Body of pancreas (tissue), 4 donors: ENCODE measurements at regions not wholly inside any gene's neighbourhood (a gene's known extent, or its start where the extent isn't known, plus 50 kb on each side); places are given as distances from the start of the nearest gene placed in this dataset.
"Not testable (repeated sequence)": the region's sequence is repeated elsewhere in the genome, so short reads cannot be mapped to it uniquely, and the experiment has no call there.

Experiments
- ATAC-seq: fragments of 150-250 bp; one replicate; pipeline ENCODE4 v1.9.1; 2016
- DNase-seq, 4 donors: peaks; one replicate each; pipeline ENCODE4 v3.0.0-alpha.2; 2019
- H3K27ac ChIP-seq, 4 donors: fragments of 200-600 bp; sonication (generic); 1 replicate in 3 of 4; 2 replicates in 1 of 4; pipeline versions ENCODE4 v1.5.1 to v1.6.1; 2016 to 2019; ENCODE audit warnings: mild to moderate bottlenecking in 1 of 4, mixed read lengths in 1 of 4, moderate library complexity in 1 of 4
- H3K27me3 ChIP-seq, 2 donors: fragments of 200-600 bp; sonication (generic); one replicate each; pipeline ENCODE4 v1.6.0; 2016; ENCODE audit warnings: mild to moderate bottlenecking in 1 of 2
- H3K36me3 ChIP-seq, 2 donors: fragments of 200-600 bp; sonication (generic); replicated peaks in 1 of 2; 2 replicates each; pipeline ENCODE4 v1.5.1; 2016; ENCODE audit warnings: low read depth in 2 of 2; ENCODE audit not compliant: insufficient read depth in 1 of 2
- H3K4me1 ChIP-seq: fragments of 200-600 bp; sonication (generic); one replicate; pipeline ENCODE4 v1.6.0; 2016
- H3K4me3 ChIP-seq, 2 donors: fragments of 200-600 bp; sonication (generic); 1 replicate in 1 of 2; 2 replicates in 1 of 2; pipeline ENCODE4 v1.5.1; 2016 to 2019
- H3K9me3 ChIP-seq, 3 donors: fragments of 200-600 bp; sonication (generic); 1 replicate in 2 of 3; 2 replicates in 1 of 3; pipeline ENCODE4 v1.5.1; 2016
- POLR2A ChIP-seq, 3 donors: fragments of 450-650 bp; IDR thresholded peaks; one replicate each; pipeline ENCODE4 v1.6.1; 2016; ENCODE audit warnings: antibody characterized with exemption in 3 of 3, mild to moderate bottlenecking in 2 of 3
- WGBS, 2 donors: methylation state at CpG; one replicate each; pipeline ENCODE4 v1.1.5; 2017; 5-methylcytosine and 5-hydroxymethylcytosine counted together
- intact Hi-C: fragments of 100-400 bp; cut with DNase I; formaldehyde crosslinking; loops from one replicate; pipeline ENCODE4 v1.15.1; 2023
- TF ChIP-seq, protein P1 (sequence below), 7 experiments: fragments of 450-650 bp in 4 of 7; fragments of 200-600 bp in 3 of 7; sonication (generic) in 3 of 7; IDR thresholded peaks; one replicate each; pipeline ENCODE4 v1.5.1; 2016 to 2019; ENCODE audit warnings: antibody characterized with exemption in 7 of 7

GRCh38 chr13:89204435-89204834, 1533.3 kb downstream of the SLITRK5 start:
- no peak for ATAC-seq
- H3K4me1 ChIP-seq: no peaks in the 10 kb centered on the region
- intact Hi-C loops: no loop called here
- TF ChIP-seq, protein P1, sequence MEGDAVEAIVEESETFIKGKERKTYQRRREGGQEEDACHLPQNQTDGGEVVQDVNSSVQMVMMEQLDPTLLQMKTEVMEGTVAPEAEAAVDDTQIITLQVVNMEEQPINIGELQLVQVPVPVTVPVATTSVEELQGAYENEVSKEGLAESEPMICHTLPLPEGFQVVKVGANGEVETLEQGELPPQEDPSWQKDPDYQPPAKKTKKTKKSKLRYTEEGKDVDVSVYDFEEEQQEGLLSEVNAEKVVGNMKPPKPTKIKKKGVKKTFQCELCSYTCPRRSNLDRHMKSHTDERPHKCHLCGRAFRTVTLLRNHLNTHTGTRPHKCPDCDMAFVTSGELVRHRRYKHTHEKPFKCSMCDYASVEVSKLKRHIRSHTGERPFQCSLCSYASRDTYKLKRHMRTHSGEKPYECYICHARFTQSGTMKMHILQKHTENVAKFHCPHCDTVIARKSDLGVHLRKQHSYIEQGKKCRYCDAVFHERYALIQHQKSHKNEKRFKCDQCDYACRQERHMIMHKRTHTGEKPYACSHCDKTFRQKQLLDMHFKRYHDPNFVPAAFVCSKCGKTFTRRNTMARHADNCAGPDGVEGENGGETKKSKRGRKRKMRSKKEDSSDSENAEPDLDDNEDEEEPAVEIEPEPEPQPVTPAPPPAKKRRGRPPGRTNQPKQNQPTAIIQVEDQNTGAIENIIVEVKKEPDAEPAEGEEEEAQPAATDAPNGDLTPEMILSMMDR (IDR thresholded peaks at IDR 0.05): no peak
- no peak for TF ChIP-seq POLR2A (IDR thresholded peaks at IDR 0.05)
- H3K9me3 ChIP-seq: no peaks in the 10 kb centered on the region
- no peaks in the 10 kb centered on the region for H3K36me3 ChIP-seq
- H3K27me3 ChIP-seq: no peaks in the 10 kb centered on the region
- DNase-seq: no peak
- H3K4me3 ChIP-seq: no peak overlapping the region
- no peak overlapping the region for H3K27ac ChIP-seq
- WGBS, 2 donors: 74 to 83% methylated on average over 1 of the region's 1 CpG

DNA sequence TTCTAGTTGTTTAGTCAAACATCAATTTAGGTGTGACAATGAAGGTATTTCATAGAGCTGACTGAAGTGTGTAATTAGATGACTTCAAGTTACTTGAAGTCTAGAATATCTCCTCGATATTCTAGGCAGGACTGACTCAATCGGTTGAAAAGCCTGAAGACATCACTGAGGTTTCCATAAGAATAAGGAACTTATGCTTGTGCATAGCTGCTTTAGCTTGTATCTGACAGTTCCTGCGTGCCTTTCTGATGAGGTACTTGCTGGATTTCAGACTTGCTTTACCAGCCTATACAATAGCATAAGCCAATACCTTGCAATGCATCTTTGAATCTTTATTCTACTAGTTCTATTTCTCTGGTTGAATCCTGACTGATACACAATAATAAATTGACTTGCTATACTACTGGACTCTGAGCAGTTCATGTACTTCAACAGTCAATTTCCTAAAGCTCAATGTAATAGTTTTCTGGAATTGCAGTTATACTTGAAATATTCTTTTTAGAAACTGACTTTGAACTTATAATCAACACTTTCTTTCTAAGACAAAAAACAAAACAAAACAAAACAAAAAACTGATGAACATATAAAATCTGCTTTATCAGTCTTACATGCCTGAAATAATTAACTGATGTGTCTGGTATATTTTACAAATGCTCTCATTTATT, 1534.8 kb downstream of the SLITRK5 start:
- Histone ChIP-seq H3K9me3 (no peaks in the 10 kb centered on the region), H3K36me3 (no peaks in the 10 kb centered on the region), H3K4me3 (no peak overlapping the region), H3K27me3 (no peaks in the 10 kb centered on the region), H3K27ac (no peak overlapping the region), H3K4me1 (no peaks in the 10 kb centered on the region)
- ATAC-seq: no peak
- 58 to 63% methylated on average over 3 of the region's 3 CpGs for WGBS, 2 donors
- TF ChIP-seq POLR2A (IDR thresholded peaks at IDR 0.05): no peak
- TF ChIP-seq, protein P1 (IDR thresholded peaks at IDR 0.05): no peak
- intact Hi-C loops: no loop called here
- no peak for DNase-seq

DNA sequence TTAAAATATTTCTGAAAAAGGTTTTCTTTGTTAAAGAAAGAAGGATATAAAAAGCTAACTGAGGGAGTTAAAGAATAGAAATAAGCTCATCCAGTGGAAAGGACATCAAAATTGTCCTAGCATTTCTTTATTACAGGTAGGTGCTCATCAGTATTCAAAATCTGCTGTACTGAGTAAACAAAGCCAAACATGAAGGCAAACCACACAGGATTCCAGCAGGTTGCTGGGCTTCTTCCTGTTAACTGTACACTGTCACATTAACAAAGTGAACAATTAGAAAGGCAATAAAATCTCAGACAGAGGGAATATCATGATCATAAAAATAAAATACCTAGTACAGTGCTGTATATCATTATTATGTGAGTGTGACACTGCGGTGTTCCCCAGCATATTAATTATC, 1541.0 kb downstream of the SLITRK5 start:
- Histone ChIP-seq H3K27ac (no peak overlapping the region), H3K27me3 (no peaks in the 10 kb centered on the region), H3K4me3 (no peak overlapping the region), H3K36me3 (no peaks in the 10 kb centered on the region), H3K9me3 (no peaks in the 10 kb centered on the region), H3K4me1 (peaks cover 5% of the 10 kb centered on the region)
- intact Hi-C loops: no loop called here
- TF ChIP-seq POLR2A (IDR thresholded peaks at IDR 0.05): no peak
- TF ChIP-seq, protein P1 (IDR thresholded peaks at IDR 0.05): no peak
- WGBS, 2 donors: 70 to 82% methylated on average over 1 of the region's 1 CpG
- DNase-seq: no peak
- no peak for ATAC-seq

- Histone ChIP-seq H3K4me3 (no peak overlapping the region), H3K27me3 (no peaks in the 10 kb centered on the region), H3K27ac (no peak overlapping the region), H3K4me1 (peaks cover 5% of the 10 kb centered on the region), H3K9me3 (no peaks in the 10 kb centered on the region), H3K36me3 (no peaks in the 10 kb centered on the region)
- peak; percentile 27 for ATAC-seq
- no peak for DNase-seq
- intact Hi-C loops: no loop called here
- TF ChIP-seq, protein P1 (IDR thresholded peaks at IDR 0.05): no peak
- no peak for TF ChIP-seq POLR2A (IDR thresholded peaks at IDR 0.05)
- 31 to 49% methylated on average over 1 of the region's 1 CpG for WGBS, 2 donors
Measured at GRCh38 chr13:89214185-89214584, 1543.0 kb downstream of the SLITRK5 start.

DNA sequence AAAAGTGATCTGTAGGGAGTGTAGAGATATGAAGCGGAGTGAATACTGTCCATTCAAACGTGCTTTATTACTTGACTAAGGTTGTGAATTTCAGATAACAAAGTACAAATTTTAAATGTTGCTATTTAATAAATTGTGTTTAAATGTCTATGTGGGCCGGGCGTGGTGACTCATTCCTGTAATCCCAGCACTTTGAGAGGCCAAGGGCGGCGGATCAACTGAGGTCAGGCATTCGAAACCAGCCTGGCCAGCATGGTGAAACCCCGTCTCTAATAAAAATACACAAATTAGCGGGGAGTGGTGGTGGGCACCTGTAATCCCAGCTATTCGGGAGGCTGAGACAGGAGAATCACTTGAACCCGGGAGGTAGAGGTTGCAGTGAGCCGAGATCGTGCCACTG, 1544.1 kb downstream of the SLITRK5 start:
- ATAC-seq, H3K27ac ChIP-seq, H3K27me3 ChIP-seq, intact Hi-C loops, DNase-seq, H3K36me3 ChIP-seq, H3K4me1 ChIP-seq, H3K9me3 ChIP-seq, H3K4me3 ChIP-seq: not testable (repeated sequence)
- WGBS, 2 donors: 87% methylated on average over 13 of the region's 13 CpGs
